IMR-90 (cell line): ENCODE measurements at regions not wholly inside any gene's neighbourhood (a gene's known extent, or its start where the extent isn't known, plus 50 kb on each side); places are given as distances from the start of the nearest gene placed in this dataset.
A peak's percentile ranks its signal among the peaks of the same experiment; 100 is the strongest.
"Not testable (repeated sequence)": the region's sequence is repeated elsewhere in the genome, so short reads cannot be mapped to it uniquely, and the experiment has no call there.

Experiments used
- ATAC-seq: fragments of 200-7000 bp; cut with Tn5 transposase; 2 replicates; pipeline ENCODE4 v1.9.1; 2020; ENCODE audit warnings: low read depth, mild to moderate bottlenecking, moderate library complexity
- BruUV-seq: library from RNA; stranded (reverse); fragments of 400-500 nt; replicated peaks from 2 replicates; lab custom pipeline; 2021; lab: Mats Ljungman, UMichigan
- CTCF ChIA-PET: fragments of 300-600 bp; formaldehyde crosslinking; extraction: SDS; loops from one replicate; lab custom pipeline; 2021; ENCODE audit warnings: antibody characterized with exemption; lab: Yijun Ruan, JAX
- POLR2A ChIA-PET: fragments of 300-600 bp; sonication (Branson Sonifier 250); formaldehyde crosslinking; loops from one replicate; lab custom pipeline; 2022; ENCODE audit warnings: antibody characterized with exemption; ENCODE audit not compliant: unreplicated experiment; lab: Charles Lee
- DNase-seq: peaks from one replicate; pipeline ENCODE4 v3.0.0; 2013
- H2AFZ ChIP-seq: replicated peaks from 2 replicates; pipeline ENCODE3; 2013; ENCODE audit warnings: low read length, mild to moderate bottlenecking; ENCODE audit not compliant: poor library complexity
- H2AK5ac ChIP-seq: 2 replicates; pipeline ENCODE4 v1.6.1; 2013; ENCODE audit warnings: low read depth, low read length, inconsistent platforms
- H2AK9ac ChIP-seq: replicated peaks from 2 replicates; pipeline ENCODE3; 2013; ENCODE audit warnings: mild to moderate bottlenecking, low read depth, low read length, moderate library complexity; ENCODE audit not compliant: poor library complexity
- H2BK120ac ChIP-seq: 2 replicates; pipeline ENCODE4 v1.6.1; 2013; ENCODE audit warnings: low read depth, low read length, inconsistent platforms
- H2BK15ac ChIP-seq: 3 replicates; pipeline ENCODE4 v1.6.1; 2013; ENCODE audit warnings: low read depth, low read length, inconsistent platforms
- H2BK20ac ChIP-seq: 2 replicates; pipeline ENCODE4 v1.6.1; 2013; ENCODE audit warnings: low read depth, mild to moderate bottlenecking, inconsistent platforms, low read length, moderate library complexity
- H2BK5ac ChIP-seq: 2 replicates; pipeline ENCODE4 v1.6.1; 2013; ENCODE audit warnings: mild to moderate bottlenecking, low read depth, low read length, inconsistent platforms; ENCODE audit not compliant: poor library complexity, severe bottlenecking
- H3K14ac ChIP-seq: replicated peaks from 2 replicates; pipeline ENCODE4 v1.6.1; 2013; ENCODE audit warnings: low read depth, low read length, inconsistent platforms
- H3K18ac ChIP-seq: 2 replicates; pipeline ENCODE4 v1.6.1; 2013; ENCODE audit warnings: low read depth, low read length, control low read depth
- H3K23ac ChIP-seq: 2 replicates; pipeline ENCODE4 v1.6.1; 2013; ENCODE audit warnings: low read depth, low read length, inconsistent platforms
- H3K27ac ChIP-seq: 2 replicates; pipeline ENCODE4 v1.5.1; 2013; ENCODE audit warnings: mild to moderate bottlenecking, control low read depth, low read length; ENCODE audit not compliant: insufficient read depth
- H3K27me3 ChIP-seq: 2 replicates; pipeline ENCODE4 v1.6.1; 2013; ENCODE audit warnings: low read length; ENCODE audit not compliant: control insufficient read depth, insufficient read depth
- H3K36me3 ChIP-seq: 2 replicates; pipeline ENCODE4 v1.6.1; 2013; ENCODE audit warnings: low read length, mixed read lengths; ENCODE audit not compliant: control insufficient read depth, insufficient read depth
- H3K4ac ChIP-seq: 2 replicates; pipeline ENCODE4 v1.6.1; 2013; ENCODE audit warnings: low read depth, low read length, inconsistent platforms
- H3K4me1 ChIP-seq: 2 replicates; pipeline ENCODE4 v1.6.1; 2013; ENCODE audit warnings: low read length, mixed read lengths; ENCODE audit not compliant: control insufficient read depth, insufficient read depth
- H3K4me2 ChIP-seq: 2 replicates; pipeline ENCODE4 v1.6.1; 2013; ENCODE audit warnings: low read depth, mild to moderate bottlenecking, control low read depth, low read length, moderate library complexity
- H3K4me3 ChIP-seq: 2 replicates; pipeline ENCODE4 v1.5.1; 2013; ENCODE audit warnings: low read depth, mild to moderate bottlenecking, control low read depth, low read length, moderate library complexity; ENCODE audit not compliant: insufficient read depth
- H3K56ac ChIP-seq: 2 replicates; pipeline ENCODE4 v1.6.1; 2013; ENCODE audit warnings: low read length, inconsistent platforms; ENCODE audit not compliant: insufficient read depth; ENCODE audit errors: extremely low read depth
- H3K79me1 ChIP-seq, 2 experiments: 2 replicates each; pipeline ENCODE4 v1.6.1; 2013; ENCODE audit warnings: low read length in 2 of 2, inconsistent platforms in 1 of 2, low read depth in 1 of 2
- H3K9ac ChIP-seq: 2 replicates; pipeline ENCODE4 v1.6.1; 2013; ENCODE audit warnings: low read depth, low read length, control low read depth
- H3K9me1 ChIP-seq: 2 replicates; pipeline ENCODE4 v1.6.1; 2013; ENCODE audit warnings: low read length, inconsistent platforms; ENCODE audit not compliant: insufficient read depth
- H3K9me3 ChIP-seq: 2 replicates; pipeline ENCODE4 v1.6.1; 2013; ENCODE audit warnings: low read length; ENCODE audit not compliant: control insufficient read depth, insufficient read depth
- H4K20me1 ChIP-seq: 2 replicates; pipeline ENCODE4 v1.6.1; 2013; ENCODE audit warnings: low read length, inconsistent platforms; ENCODE audit not compliant: insufficient read depth
- H4K5ac ChIP-seq: 2 replicates; pipeline ENCODE4 v1.6.1; 2013; ENCODE audit warnings: mild to moderate bottlenecking, low read depth, low read length, control low read depth
- H4K8ac ChIP-seq, 2 experiments: 2 replicates each; pipeline ENCODE4 v1.6.1; 2013; ENCODE audit warnings: low read depth in 2 of 2, low read length in 2 of 2, control low read depth in 1 of 2, inconsistent platforms in 1 of 2
- H4K91ac ChIP-seq: 2 replicates; pipeline ENCODE4 v1.6.1; 2013; ENCODE audit warnings: low read depth, low read length, inconsistent platforms; ENCODE audit not compliant: insufficient read depth
- CTCF ChIP-seq: conservative IDR thresholded peaks from 2 replicates; pipeline ENCODE4 v1.5.1; 2012; ENCODE audit warnings: mild to moderate bottlenecking, low read depth, low read length, improper control_type of control experiment
- WGBS, 2 experiments: methylation state at CpG; one replicate each; pipeline versions ENCODE4 v1.1.5 to v1.1.7; 2013; ENCODE audit warnings: missing lambda C conversion rate in 2 of 2; ENCODE audit not compliant: insufficient read length in 1 of 2; ENCODE audit errors: extremely low coverage in 2 of 2; 5-methylcytosine and 5-hydroxymethylcytosine counted together
- dilution Hi-C: fragments of 300-500 bp; cut with HindIII; formaldehyde crosslinking; loops from one replicate; pipeline ENCODE4 v1.14.3; 2018; ENCODE audit warnings: low sequenced_read_pairs; ENCODE audit not compliant: unreplicated experiment
- in situ Hi-C: fragments of 300-500 bp; cut with MboI; formaldehyde crosslinking; loops from 3 replicates; pipeline ENCODE4 v1.14.3; 2019; ENCODE audit warnings: low sequenced_read_pairs, inconsistent platforms, mixed read lengths
- intact Hi-C: fragments of 100-400 bp; cut with micrococcal nuclease; formaldehyde crosslinking; loops from 2 replicates; pipeline ENCODE4 v1.10.0; 2022

- H3K4me2 ChIP-seq, H2AK5ac ChIP-seq, H3K4me1 ChIP-seq, H3K27ac ChIP-seq, DNase-seq, H3K9me3 ChIP-seq, H2BK5ac ChIP-seq, H3K4ac ChIP-seq, H3K9me1 ChIP-seq, H4K8ac ChIP-seq, H4K5ac ChIP-seq, CTCF ChIA-PET, dilution Hi-C loops, H3K9ac ChIP-seq, in situ Hi-C loops, H3K18ac ChIP-seq, H2AK9ac ChIP-seq, H3K14ac ChIP-seq, H3K27me3 ChIP-seq, POLR2A ChIA-PET, H4K91ac ChIP-seq, H3K79me1 ChIP-seq, H3K56ac ChIP-seq, H4K20me1 ChIP-seq, H3K4me3 ChIP-seq, H2BK20ac ChIP-seq, H2AFZ ChIP-seq, H3K36me3 ChIP-seq, H2BK120ac ChIP-seq, BruUV-seq, intact Hi-C loops, H3K23ac ChIP-seq, H2BK15ac ChIP-seq: not testable (repeated sequence)
- ATAC-seq, result peak; percentile 42; the same call in 1 of the 2 replicates
- 0 out of 2 replicates have a peak, but pooled peaks have one; percentile 6 for TF ChIP-seq CTCF
- no CpG with 5 or more reads among the region's 23 CpGs for WGBS, 2 experiments
Measured at GRCh38 chr9:40177403-40177802, 821.9 kb downstream of the SPATA31A1 start.

- H2BK5ac ChIP-seq, H3K4me3 ChIP-seq, DNase-seq, BruUV-seq, H2BK15ac ChIP-seq, CTCF ChIA-PET, H3K79me1 ChIP-seq, H2AK9ac ChIP-seq, H4K91ac ChIP-seq, H3K4ac ChIP-seq, H2AK5ac ChIP-seq, H3K9me3 ChIP-seq, in situ Hi-C loops, H3K23ac ChIP-seq, dilution Hi-C loops, POLR2A ChIA-PET, H3K56ac ChIP-seq, H3K14ac ChIP-seq, H2BK20ac ChIP-seq, intact Hi-C loops, H3K36me3 ChIP-seq, H3K9me1 ChIP-seq, H4K5ac ChIP-seq, H4K20me1 ChIP-seq, H3K18ac ChIP-seq, H3K4me2 ChIP-seq, H3K27ac ChIP-seq, H2AFZ ChIP-seq, H4K8ac ChIP-seq, H3K27me3 ChIP-seq, H3K4me1 ChIP-seq, H2BK120ac ChIP-seq, H3K9ac ChIP-seq, ATAC-seq: not testable (repeated sequence)
- no CpG with 5 or more reads among the region's 5 CpGs for WGBS, 2 experiments
Measured at GRCh38 chr9:40191403-40191802, 835.9 kb downstream of the SPATA31A1 start.
